ENCODE measurements at regions not wholly inside any gene's neighbourhood (a gene's known extent, or its start where the extent isn't known, plus 50 kb on each side); places are given as distances from the start of the nearest gene placed in this dataset.
"Not testable (repeated sequence)": the region's sequence is repeated elsewhere in the genome, so short reads cannot be mapped to it uniquely, and the experiment has no call there.

DNA sequence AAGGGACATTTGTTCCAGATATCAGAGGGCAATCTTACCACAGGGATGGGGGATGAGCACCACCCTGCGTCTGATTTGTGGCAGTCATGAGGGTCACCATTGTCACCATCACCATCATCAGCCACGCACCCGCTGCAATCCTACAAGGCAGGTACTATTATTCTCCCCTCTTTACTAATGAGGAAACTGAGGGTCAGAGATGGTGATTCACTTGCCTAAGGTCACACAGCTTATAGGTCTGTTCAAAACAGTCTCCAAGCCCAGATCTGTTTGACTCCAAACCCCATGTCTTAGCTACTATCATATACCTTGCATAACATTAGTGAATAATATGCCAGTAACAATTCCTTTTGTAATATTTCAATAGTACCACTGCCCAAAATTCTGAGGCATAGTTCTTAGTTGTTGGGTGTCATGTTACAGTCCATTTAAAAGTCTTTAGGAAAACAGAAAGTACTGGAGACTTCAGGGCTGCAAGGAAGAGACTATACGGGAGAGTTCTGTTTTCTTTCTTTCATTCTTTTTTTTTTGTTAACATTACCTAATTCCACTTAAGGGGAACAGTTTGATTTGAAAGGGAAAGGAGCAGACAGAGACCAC lies 166.4 kb downstream of the C16orf95 start:
- DNase-seq (ENCODE audit: low read depth in 2 of 2), result no peak

DNA sequence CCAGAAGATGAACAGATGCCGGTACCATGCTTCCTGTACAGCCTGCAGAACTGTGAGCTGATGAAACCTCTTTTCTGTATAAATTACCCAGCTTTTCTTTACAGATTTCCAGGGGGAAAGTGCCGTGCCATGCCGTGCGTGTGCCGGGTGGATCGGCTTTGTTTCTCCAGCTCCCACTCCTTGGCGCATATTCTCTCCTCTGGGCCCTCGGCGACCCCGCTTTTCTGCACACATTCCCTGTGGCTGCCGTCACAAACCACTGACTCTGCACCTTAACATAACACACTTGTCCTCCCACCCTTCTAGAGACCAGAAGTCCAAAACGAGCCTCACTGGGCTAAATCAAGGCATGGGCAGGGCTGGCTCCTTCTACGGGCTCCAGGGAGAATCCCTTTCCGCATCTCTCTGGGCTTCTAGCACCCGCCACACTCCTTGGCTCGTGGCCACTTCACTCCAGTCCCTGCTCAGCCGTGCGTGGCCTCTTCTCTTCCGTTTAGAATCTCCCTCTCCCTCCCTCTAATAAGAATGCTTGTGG lies 164.9 kb downstream of the C16orf95 start:
- DNase-seq (ENCODE audit: low read depth in 2 of 2), result no peak

DNA sequence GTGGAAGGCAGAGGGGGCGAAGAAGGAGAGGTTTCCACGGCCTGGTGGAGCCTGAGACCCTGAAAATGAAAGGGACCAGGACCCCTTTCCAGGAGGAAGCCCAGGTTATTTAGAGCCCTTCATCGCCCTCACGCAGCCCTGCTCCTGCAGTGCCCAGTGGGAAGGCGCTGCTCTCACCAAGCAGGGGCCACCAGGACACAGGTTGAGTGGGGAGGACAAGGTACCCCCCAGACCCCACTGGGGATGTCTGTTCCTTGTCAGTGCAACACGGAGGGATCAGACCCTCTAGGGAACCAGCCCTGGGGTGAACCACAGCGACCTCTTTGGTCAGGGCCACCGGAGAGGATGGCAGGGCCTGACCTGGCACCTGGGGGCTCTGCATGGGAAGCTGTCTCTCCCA lies 163.9 kb downstream of the C16orf95 start:
- DNase-seq (ENCODE audit: low read depth in 2 of 2), result no peak

DNA sequence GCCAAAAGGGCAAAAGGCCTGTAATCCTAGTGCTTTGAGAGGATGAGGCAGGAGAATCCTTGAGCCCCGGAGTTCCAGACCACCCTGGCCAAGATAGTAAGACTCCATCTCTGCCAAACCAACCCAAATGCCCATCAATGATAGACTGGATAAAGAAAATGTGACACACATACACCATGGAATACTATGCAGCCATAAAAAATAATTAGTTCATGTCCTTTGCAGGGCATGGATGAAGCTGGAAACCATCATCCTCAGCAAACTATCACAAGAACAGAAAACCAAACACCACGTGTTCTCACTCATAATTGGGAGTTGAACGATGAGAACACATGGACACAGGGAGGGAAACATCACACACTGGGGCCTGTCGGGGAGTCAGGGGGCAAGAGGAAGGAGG lies 161.9 kb downstream of the C16orf95 start:
- not testable (repeated sequence) for DNase-seq (ENCODE audit: low read depth in 2 of 2)

DNA sequence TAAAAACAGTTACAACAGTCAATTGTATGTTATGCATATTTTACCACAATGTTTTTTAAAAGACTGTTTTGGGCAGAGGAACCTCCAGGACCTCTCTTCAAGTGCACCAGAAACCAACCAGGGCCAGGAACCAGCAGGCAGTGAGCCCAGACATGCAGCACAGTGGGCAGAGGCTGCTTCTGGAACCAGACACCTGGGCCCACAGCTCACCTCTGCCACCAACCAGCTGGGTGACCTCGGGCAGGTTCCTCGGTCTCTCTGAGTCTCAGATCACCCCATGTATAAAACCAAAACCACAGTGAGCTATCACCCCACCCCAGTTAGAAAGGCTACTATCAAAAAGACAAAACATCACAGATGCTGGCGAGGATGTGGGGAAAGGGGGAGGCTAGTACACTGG lies 161.0 kb downstream of the C16orf95 start:
- no peak for DNase-seq (ENCODE audit: low read depth in 2 of 2)

DNA sequence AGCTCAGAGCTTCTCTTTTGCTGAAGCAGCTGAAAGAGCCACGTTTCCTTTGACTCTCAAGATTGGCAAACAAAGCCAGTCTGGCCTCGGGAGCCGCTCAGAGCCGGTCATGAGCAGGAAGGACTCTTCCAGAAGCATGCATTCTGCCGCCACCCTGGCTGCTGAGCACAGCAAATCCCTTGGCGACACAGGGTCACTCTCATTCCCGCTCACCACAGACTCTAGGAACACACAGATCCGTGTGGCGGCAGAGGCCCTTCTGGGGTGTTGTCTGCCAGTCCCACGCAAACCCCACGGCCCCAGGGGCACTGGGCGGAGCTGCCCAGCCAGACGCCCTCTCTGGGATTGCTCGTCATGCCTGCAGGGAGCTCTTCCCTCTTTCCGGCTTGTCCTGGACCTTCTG lies 157.0 kb downstream of the C16orf95 start:
- DNase-seq (ENCODE audit: low read depth in 2 of 2), result no peak

DNA sequence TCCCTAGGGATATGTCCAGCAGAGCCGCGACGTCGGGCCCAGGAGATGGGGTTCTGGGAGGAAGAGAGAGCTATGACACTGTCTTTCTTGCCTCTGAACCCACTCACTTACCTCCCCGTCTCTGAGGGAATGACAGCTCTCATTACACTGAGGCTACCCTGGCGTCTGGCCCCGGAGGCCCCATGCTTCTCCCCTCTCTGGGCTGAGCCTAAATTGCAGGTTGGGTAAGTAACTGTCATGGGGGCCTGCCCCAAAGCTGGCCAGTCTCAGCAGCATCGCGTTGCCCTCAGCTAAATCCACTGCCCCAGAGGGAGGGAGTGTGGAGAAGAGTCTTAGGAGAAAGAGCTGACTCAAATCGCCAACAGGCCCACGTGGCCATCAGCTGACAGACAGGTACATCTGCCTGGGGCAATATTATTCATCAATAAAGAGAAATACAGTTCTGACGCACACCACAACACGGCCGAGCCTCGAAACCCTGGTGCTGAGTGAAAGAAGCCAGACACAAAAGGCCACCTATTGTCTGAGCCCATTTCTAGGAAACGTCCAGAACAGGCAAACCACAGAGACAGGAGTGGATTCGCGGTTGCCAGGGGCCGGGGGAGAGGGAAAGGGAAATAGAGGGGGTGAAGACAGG lies 156.4 kb downstream of the C16orf95 start:
- DNase-seq (ENCODE audit: low read depth in 2 of 2), result no peak

DNA sequence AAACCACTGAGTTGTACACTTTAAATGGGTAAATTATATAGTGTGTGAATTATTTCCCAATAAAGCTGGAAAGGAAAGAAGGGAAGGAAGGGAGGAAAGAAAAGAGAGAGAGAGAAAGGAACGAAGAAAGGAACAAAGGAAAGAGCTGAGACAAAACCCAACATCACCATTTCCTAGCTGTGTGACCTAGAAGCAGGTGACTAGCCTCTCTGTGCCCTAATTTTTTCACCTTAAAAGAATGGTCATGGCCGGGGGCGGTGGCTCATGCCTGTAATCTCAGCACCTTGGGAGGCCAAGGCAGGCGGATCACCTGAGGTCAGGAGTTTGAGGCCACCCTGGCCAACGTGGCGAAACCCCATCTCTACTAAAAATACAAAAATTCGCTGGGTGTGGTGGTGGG lies 155.8 kb downstream of the C16orf95 start:
- not testable (repeated sequence) for DNase-seq (ENCODE audit: low read depth in 2 of 2)

DNA sequence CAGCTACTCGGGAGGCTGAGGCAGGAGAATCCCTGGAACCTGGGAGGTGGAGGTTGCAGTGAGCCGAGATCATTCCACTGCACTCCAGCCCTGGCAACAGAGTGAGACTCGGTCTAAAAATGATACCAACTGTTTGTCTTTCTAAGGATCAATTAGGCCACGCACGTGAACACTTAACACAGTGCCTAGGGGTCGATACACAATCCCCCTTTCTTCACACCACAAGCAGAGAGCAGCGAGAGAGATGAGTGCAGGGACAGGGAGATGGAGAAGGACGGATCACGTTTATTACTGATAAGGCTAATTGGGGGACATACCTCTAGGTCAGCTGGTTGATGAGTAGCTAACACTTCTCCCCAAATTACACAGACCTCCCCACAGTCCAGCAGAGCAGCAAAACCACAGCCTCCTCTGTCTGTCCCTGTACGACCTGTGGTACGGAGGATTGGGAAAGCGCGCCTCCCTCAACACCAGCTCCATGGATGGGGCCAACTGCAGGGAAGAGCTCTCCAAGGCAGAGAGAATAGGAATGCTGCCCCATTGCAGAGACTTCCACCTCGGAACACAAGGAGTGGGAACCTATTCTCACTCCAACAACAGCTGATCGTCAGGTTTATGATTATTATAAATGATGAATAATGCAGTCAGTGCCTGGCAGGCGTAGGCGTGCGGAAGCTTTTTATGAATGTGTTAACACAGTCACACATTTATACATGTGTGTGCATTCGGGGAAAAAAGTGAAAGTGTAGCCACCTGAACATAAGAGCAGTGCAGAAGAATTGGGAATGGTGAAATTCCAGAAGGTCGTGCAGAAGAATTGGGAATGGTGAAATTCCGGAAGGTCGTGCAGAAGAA lies 155.1 kb downstream of the C16orf95 start:
- DNase-seq (ENCODE audit: low read depth in 2 of 2), result no peak

DNA sequence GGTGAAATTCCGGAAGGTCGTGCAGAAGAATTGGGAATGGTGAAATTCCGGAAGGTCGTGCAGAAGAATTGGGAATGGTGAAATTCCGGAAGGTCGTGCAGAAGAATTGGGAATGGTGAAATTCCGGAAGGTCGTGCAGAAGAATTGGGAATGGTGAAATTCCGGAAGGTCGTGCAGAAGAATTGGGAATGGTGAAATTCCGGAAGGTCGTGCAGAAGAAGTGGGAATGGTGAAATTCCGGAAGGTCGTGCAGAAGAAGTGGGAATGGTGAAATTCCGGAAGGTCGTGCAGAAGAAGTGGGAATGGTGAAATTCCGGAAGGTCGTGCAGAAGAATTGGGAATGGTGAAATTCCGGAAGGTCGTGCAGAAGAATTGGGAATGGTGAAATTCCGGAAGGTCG lies 154.4 kb downstream of the C16orf95 start:
- DNase-seq (ENCODE audit: low read depth in 2 of 2), result not testable (repeated sequence)

DNA sequence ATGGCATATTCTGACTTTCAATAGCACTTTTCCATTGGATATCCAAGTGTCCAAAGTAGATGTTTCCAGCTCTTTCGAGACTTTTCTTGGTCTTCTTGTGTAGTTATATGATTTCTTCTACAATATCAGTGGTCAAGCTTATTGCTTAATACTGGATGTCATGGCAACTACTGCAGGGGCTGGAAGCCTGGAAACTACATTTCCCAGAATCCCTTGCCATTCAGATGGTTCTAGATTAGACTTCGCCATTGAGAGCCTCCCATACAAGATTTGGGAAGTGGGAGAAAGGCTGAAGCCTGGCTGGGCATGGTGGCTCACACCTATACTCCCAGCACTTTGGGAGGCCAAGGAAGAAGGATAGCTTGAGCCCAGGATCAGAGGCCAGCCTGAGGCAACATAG lies 153.6 kb downstream of the C16orf95 start:
- no peak for DNase-seq (ENCODE audit: low read depth in 2 of 2)

DNA sequence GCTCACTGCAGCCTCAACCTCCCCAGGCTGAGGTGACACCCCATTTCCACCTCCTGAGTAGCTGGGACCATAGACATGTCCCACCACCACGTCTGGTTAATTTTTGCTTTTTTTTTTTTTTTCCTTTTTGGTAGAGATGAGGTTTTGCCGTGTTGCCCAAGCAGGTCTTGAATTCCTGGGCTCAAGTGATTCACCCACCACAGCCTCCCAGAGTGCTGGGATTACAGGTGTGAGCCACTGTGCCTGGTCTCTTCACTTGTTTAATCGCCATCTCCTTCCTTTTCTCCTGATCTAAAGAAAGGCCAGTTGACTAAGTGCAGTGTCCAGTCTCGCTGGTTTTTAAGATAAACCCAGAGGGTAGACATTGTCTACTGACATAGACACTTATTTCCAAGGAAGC lies 152.0 kb downstream of the C16orf95 start:
- DNase-seq (ENCODE audit: low read depth in 2 of 2), result no peak

DNA sequence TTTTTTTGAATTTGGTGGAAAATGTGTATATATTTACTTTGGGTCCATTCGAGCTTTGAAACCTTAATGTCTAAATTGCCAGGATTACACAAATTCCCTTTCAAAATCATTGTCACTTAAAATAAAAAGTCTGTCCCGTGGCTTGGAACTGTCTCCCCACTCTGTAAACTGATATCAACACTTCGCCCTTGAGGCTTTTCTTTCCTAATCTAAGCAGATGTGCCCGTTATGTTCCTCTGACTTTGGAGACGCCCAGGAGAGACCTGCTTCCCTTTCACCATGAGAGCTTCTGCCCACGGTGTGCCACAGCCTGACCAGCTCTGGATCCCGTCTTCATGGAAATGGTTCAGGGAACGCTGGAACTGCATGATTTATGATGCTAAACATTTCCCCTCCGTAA lies 151.3 kb downstream of the C16orf95 start:
- DNase-seq (ENCODE audit: low read depth in 2 of 2), result no peak

DNA sequence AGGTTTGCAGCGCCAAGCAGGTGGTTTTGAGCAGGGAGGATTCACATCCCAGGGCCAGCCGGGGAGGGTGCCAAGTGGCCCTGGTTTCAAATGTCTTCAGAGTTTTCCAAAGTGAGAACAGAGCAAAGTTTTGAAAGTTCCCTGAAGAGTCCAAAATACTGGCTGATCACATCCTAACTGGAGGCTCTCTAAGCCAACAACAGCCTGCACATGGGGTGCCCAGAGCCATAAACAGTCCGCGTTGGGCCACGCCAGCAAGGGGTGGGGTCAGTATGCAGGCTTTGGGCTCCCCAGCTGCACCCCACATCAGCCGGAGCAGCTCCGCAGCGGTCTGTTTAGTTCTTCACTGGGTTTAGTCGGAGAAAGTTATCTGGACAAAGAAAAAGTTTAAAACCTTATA lies 150.9 kb downstream of the C16orf95 start:
- DNase-seq (ENCODE audit: low read depth in 2 of 2), result no peak

DNA sequence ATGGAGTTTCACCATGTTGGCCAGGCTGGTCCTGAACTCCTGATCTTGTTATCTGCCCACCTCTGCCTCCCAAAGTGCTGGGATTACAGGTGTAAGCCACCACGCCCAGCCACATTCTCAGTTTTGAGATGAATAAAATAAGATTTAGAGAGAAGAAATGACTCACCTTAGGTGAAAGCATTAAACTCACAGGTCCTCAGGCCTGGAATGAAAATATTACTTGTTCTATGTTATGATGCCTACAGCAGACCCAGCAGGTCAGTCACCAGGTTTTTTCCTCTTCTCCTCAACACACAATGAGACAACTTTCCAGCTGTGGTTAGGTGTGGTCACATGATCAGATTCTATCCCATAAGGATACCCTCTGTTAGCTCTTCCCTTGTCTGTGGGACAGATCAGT lies 150.3 kb downstream of the C16orf95 start:
- DNase-seq (ENCODE audit: low read depth in 2 of 2), result no peak

DNA sequence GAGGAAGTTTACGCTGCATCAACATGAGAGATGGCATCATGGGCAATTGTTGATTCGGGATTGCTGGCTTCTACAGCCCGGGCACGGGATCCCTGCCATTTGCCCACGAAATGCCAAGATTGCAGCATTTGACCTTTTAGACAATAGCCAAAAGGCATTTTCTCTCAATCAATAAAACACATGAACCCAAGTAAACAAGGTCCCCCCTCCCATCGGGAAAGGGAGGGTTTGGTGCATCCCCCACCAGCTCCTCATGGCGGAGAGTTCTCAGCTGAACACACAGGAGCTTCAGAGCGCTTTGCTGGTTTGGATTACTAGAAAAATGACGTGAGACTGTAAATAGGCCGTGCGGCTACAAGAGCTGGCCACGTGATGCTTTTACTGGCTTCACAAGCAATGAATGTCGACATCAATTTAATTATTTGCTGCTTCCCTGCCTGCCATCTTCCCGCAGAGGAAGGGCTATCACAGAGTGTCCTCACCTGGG lies 147.6 kb downstream of the C16orf95 start:
- DNase-seq (ENCODE audit: low read depth in 2 of 2), result no peak

DNA sequence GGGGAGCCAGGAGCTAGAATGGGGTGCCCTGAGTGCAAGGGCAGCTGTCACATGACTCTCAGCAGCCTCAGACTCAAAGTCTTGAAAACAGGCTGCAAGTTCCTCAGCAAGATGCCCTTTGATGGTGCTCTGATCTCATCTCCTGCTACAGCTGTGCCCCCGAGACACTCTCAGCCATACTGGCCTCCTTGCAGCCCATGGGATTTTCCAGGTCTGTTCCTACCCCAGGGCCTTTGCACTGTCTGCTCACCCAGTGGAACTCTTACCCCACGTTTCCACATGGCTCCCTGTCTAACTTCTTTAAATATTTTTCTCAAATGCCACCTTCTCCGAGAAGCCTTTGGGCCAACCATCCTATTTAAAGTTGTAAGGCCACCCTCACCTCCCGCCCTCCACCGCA lies 146.9 kb downstream of the C16orf95 start:
- DNase-seq (ENCODE audit: low read depth in 2 of 2), result no peak

DNA sequence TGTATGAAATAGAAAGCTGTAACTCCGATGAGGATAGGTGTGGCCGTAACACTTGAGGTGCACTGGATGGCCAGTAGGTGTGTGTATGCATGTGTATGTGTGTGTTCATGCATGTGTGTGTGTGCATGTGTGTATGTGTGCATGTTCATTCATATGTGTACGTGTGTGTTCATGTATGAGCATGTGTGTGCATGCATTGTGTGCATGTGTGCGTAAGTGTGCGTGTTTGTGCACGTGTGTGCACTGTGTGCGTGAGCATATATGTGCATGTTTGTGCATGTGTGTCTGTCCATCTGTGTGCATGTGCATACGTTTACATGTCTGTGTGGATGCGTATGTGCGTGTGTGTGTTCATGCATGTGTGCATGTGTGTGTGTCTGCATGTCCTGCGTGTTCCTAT lies 145.5 kb downstream of the C16orf95 start:
- DNase-seq (ENCODE audit: low read depth in 2 of 2), result no peak

DNA sequence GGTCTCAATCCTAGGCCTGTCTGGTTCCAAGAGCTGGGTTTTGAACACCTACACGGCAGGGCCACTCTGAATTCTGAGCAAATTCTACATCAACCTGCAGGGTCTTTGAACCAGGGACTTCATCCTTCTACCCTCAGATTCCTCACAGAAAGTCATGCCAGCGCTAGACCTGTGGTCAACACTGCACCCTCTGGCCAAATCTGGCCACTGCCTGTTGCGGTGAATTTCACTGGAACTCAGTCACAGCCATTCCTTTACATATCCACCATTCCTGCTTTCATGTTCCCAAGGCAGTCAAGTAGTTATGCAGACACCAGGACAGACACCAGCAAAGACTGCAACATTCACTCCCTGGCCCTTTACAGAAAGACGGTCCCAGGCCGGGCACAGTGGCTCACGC lies 144.6 kb downstream of the C16orf95 start:
- no peak for DNase-seq (ENCODE audit: low read depth in 2 of 2)

DNA sequence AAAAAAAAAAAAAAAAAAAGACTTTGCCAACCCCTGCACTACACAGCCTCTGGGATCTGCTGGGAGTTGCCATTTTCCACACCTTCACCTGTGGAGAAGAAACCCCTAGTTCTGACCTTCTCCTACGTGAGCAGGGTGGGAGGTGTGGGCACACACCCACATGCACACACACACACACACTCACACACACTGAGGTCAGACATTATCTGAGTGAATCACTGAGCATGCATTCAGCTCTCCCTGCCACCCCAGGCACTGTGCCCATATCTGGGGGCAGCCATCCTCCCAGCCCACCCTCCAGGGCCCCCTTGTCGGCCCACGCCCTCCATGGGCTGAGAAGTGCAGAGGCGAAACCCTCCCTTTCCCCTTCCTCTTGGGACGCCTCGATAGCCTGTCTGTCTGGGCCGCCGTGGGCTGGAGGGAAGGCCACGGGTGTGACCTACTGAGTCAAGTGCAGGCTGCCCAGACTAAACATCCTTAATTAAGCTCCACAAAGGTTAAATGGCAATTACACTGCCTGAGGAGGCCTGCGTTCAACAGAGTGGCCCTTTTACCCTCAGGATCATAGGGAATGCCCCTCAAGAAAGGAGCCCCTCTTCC lies 143.8 kb downstream of the C16orf95 start:
- DNase-seq (ENCODE audit: low read depth in 2 of 2), result no peak

DNA sequence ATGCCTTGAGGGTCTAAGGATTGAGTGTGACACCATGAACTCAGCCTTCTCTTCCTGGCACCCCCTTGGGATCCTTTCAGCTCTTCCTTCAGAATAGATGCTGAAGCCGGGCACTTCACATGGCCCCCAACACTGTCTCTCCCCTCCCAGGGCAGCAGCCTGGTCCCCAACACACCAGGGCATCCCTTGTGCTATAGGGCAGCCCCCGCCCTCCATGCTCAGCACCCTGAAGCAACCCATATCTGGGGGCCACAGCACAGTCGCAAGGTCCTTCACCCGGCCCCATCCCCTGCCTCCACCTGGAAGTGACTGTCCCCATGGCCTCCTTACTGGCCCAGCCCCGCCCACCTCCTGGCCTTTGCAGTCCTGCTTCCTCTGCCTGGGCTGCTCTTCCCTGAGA lies 143.1 kb downstream of the C16orf95 start:
- DNase-seq (ENCODE audit: low read depth in 2 of 2), result no peak

DNA sequence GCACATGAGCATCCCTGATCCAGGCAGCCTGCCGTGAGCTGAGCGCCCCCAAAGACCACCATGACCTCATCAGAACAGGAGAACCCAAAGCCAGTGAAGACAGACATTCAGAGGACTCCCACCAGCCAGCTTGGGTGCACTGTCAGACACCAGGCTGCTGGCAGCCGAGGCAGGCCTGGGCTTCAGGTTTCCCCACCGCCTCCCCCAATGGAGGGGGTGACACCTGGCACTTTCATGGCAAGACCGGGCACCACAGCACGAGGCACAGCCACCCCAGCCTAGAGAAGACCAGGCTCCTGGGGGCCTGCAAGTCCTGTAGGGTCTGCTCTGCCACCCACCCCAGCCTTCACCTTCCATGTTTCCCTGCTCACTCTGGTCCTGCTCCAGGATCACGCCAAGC lies 140.5 kb downstream of the C16orf95 start:
- DNase-seq (ENCODE audit: low read depth in 2 of 2), result no peak

All from stimulated activated CD4-positive, alpha-beta T cell treated with anti-CD3 and anti-CD28 coated beads, Interleukin-12 subunit alpha, Interleukin-12 subunit beta, amount 100 ng/mL, for 24 hours (primary cell).